Testis (tissue), 2 donors: ENCODE measurements at regions not wholly inside any gene's neighbourhood (a gene's known extent, or its start where the extent isn't known, plus 50 kb on each side); places are given as distances from the start of the nearest gene placed in this dataset.

Experiments
- DNase-seq: peaks from one replicate; pipeline ENCODE4 v3.0.0-alpha.2; 2019
- H3K27ac ChIP-seq, 2 donors: fragments of 200-600 bp; sonication (generic); one replicate each; pipeline ENCODE4 v1.5.1; 2019
- H3K27me3 ChIP-seq: fragments of 200-600 bp; sonication (generic); one replicate; pipeline ENCODE4 v1.5.1; 2019
- H3K36me3 ChIP-seq: fragments of 200-600 bp; sonication (generic); one replicate; pipeline ENCODE4 v1.5.1; 2017; ENCODE audit warnings: low read depth; ENCODE audit errors: missing control alignments
- H3K4me1 ChIP-seq: fragments of 200-600 bp; sonication (generic); one replicate; pipeline ENCODE4 v1.5.1; 2019
- H3K4me3 ChIP-seq, 2 donors: fragments of 200-600 bp; sonication (generic); one replicate each; pipeline ENCODE4 v1.5.1; 2017 to 2019
- H3K9me3 ChIP-seq: fragments of 200-600 bp; sonication (generic); one replicate; pipeline ENCODE4 v1.5.1; 2017
- CTCF ChIP-seq, 3 experiments: fragments of 450-650 bp in 2 of 3; fragments of 200-600 bp in 1 of 3; sonication (generic) in 1 of 3; IDR thresholded peaks; one replicate each; pipeline ENCODE4 v1.5.1; 2016 to 2019; ENCODE audit warnings: antibody characterized with exemption in 3 of 3, mild to moderate bottlenecking in 2 of 3, moderate library complexity in 1 of 3
- POLR2A ChIP-seq: fragments of 450-650 bp; IDR thresholded peaks from one replicate; pipeline ENCODE4 v1.6.1; 2017; ENCODE audit warnings: antibody characterized with exemption, mild to moderate bottlenecking, moderate library complexity
- WGBS, 2 donors: methylation state at CpG; one replicate each; pipeline ENCODE4 v1.1.5; 2018; 5-methylcytosine and 5-hydroxymethylcytosine counted together
- intact Hi-C: fragments of 100-400 bp; cut with DNase I; formaldehyde crosslinking; loops from one replicate; pipeline ENCODE4 v1.15.1; 2023; ENCODE audit warnings: low total_unique reads

DNA sequence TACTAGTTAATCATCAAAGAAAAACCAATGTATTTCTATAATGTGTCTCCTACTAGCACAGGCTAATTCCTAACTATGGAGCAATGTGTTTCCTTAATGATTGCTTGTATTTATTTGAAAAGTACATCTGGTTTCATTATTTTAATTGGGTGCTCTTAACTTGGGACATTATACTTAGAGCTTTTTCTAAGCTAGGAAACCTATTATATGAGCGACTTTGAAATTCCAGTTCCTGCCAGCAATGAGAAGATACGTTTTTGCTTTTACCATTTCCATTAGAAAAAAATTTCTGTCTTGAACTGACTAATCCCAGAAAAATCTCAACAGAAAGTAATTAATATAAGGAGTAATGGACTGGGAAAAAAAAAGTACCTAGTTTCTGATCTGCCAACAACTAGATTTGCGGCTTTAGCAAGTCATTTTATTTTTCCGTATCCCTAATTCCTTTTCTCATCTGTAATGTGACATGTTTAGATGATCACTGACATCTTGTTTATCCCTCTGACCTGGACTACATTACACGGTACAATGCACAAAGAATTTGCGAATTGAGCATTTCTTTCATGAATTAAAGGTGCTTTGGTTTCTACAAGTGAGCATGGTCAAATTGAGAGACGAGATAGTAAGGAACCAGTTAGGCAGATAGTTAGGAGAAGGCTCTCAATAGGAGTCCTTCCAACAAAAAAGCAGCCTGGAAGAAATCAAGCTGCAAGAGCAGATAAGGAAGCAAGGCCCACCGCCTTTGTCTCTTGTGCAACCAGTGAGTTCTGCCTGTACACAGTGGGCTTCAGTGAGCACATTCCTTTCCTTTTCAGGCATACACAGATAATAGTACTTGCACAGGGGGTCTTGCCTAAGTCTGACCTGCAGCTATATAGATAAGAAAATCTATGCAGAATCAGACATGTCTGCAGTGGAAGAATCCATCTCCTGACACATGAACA, 1765.0 kb upstream of the FLRT2 start:
- no peak overlapping the region for H3K4me3 ChIP-seq
- intact Hi-C loops, result no loop called here
- WGBS, 2 donors, result 79 to 84% methylated on average over 8 of the region's 8 CpGs
- no peak overlapping the region for H3K27ac ChIP-seq
- no peak for TF ChIP-seq POLR2A
- H3K9me3 ChIP-seq, result no peaks in the 10 kb centered on the region
- no peaks in the 10 kb centered on the region for H3K4me1 ChIP-seq
- no peaks in the 10 kb centered on the region for H3K36me3 ChIP-seq
- H3K27me3 ChIP-seq, result no peaks in the 10 kb centered on the region
- DNase-seq, result no peak

DNA sequence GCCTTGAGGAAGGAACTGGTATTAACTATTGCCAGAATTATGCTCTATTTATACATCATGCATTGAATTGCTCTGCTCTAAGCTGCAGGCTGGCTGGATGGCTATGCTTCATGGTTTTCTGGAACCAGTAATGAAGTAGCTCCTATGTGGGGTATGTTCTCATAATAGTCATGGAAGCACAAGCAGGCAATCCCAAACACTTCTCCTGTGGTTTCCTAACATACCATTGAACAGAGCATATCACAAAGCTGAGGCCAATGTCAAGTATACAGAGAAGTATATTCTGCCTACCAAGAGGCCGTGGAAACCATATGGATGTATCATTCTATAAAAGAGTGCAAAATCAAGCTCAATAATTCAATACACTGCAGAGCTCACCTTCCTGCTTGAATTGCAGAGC, 1752.4 kb upstream of the FLRT2 start:
- intact Hi-C loops, result no loop called here
- H3K4me1 ChIP-seq, result no peaks in the 10 kb centered on the region
- no peak for TF ChIP-seq POLR2A
- TF ChIP-seq CTCF (IDR thresholded peaks at IDR 0.05), result no peak
- H3K9me3 ChIP-seq, result no peaks in the 10 kb centered on the region
- H3K27me3 ChIP-seq, result no peaks in the 10 kb centered on the region
- WGBS, 2 donors, result 93 to 95% methylated on average over 1 of the region's 1 CpG
- no peak overlapping the region for H3K4me3 ChIP-seq
- no peak overlapping the region for H3K27ac ChIP-seq
- no peak for DNase-seq
- H3K36me3 ChIP-seq, result no peaks in the 10 kb centered on the region

GRCh38 chr14:83779266-83779665, 1750.7 kb upstream of the FLRT2 start:
- no peak for DNase-seq
- TF ChIP-seq CTCF (IDR thresholded peaks at IDR 0.05), result no peak
- no peak for TF ChIP-seq POLR2A
- H3K27ac ChIP-seq, result no peak overlapping the region

GRCh38 chr14:83780321-83780720, 1749.6 kb upstream of the FLRT2 start:
- Histone ChIP-seq H3K27me3 (no peaks in the 10 kb centered on the region), H3K27ac (no peak overlapping the region), H3K4me3 (no peak overlapping the region), H3K36me3 (no peaks in the 10 kb centered on the region), H3K4me1 (no peaks in the 10 kb centered on the region), H3K9me3 (no peaks in the 10 kb centered on the region)
- no peak for DNase-seq
- TF ChIP-seq CTCF (IDR thresholded peaks at IDR 0.05) (no peak), POLR2A (no peak)
- intact Hi-C loops, result no loop called here
- 70 to 92% methylated on average over 3 of the region's 3 CpGs for WGBS, 2 donors

More at GRCh38 chr14:83779266-83779665, 1750.7 kb upstream of the FLRT2 start:
- H3K36me3 ChIP-seq, result no peaks in the 10 kb centered on the region
- no peaks in the 10 kb centered on the region for H3K4me1 ChIP-seq
- WGBS, 2 donors, result 81 to 82% methylated on average over 2 of the region's 2 CpGs
- H3K9me3 ChIP-seq, result no peaks in the 10 kb centered on the region
- no peak overlapping the region for H3K4me3 ChIP-seq
- no peaks in the 10 kb centered on the region for H3K27me3 ChIP-seq
- intact Hi-C loops, result no loop called here

DNA sequence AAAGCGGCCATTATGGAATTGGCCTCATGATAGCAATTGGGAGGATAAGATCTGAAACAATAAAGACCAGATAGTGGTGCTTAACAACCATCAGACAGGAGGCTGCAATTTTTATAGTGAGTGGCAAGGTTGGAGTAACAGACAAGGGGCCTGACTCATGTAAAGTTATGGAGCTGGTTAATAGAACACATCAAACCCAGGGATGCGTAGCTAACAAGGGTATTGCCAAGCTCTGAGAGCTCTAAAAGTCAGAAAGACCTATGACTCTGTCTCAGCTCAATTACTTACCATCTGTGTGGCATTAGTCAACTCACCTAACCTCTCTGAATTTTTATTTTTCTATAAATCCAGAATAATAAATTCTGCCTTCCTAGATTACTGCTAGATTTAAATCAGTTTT, 1731.5 kb upstream of the FLRT2 start:
- H3K4me3 ChIP-seq, result no peak overlapping the region
- TF ChIP-seq CTCF (IDR thresholded peaks at IDR 0.05) (no peak), POLR2A (no peak)
- 88 to 94% methylated on average over 2 of the region's 2 CpGs for WGBS, 2 donors
- intact Hi-C loops, result no loop called here
- no peaks in the 10 kb centered on the region for H3K36me3 ChIP-seq
- H3K9me3 ChIP-seq, result no peaks in the 10 kb centered on the region
- DNase-seq, result no peak
- no peak overlapping the region for H3K27ac ChIP-seq
- H3K27me3 ChIP-seq, result no peaks in the 10 kb centered on the region
- no peaks in the 10 kb centered on the region for H3K4me1 ChIP-seq
